ENCODE measurements at regions not wholly inside any gene's neighbourhood (a gene's known extent, or its start where the extent isn't known, plus 50 kb on each side); places are given as distances from the start of the nearest gene placed in this dataset.

DNA sequence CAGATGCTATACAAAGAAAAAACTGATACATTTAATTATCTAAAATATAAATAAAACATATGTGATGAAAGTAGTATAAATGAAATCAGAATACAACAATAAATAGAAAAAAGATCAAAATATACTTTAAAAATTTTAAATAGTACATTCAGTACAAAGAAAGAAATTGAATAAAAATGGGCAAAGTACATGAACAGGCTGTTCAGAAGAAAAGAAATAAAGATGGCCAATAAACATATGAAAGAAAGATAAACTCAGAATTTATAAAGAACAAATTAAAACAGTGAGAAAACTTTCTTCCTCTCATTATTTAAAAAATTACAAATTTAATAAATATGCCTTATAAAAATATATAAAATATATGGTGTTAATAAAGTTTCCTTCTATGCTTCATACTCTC lies 50.5 kb upstream of the AMOTL1 start:
- FAIRE-seq = no peak

More for the DNA sequence above, 50.5 kb upstream of the AMOTL1 start:
- H3K4me3 ChIP-seq = no peak overlapping the region
- H3K27ac ChIP-seq = no peak overlapping the region
- no peak for ATAC-seq
- no peak for DNase-seq (ENCODE audit: low read depth in 1 of 2, low spot score in 1 of 2)
- POLR2A ChIA-PET = no interaction called here
- no peaks in the 10 kb centered on the region for H3K4me1 ChIP-seq
- CTCF ChIA-PET = no interaction called here
- H3K9me3 ChIP-seq = no peaks in the 10 kb centered on the region
- no peak overlapping the region for H3K4me2 ChIP-seq
- TF ChIP-seq CEBPB (IDR thresholded peaks at IDR 0.05) (no peak), RCOR1 (IDR thresholded peaks at IDR 0.05; ENCODE audit: low read depth, low read length) (no peak), NFE2L2 (conservative IDR thresholded peaks at IDR 0.05; ENCODE audit: low read length) (no peak), TFCP2L1 (CRISPR knock-in tag; IDR thresholded peaks at IDR 0.05) (no peak), NPAS2 (CRISPR knock-in tag; IDR thresholded peaks at IDR 0.05; ENCODE audit: borderline replicate concordance) (no peak), SMC3 (IDR thresholded peaks at IDR 0.05) (no peak), JUN (IDR thresholded peaks at IDR 0.05) (no peak), PHF8 (IDR thresholded peaks at IDR 0.05; ENCODE audit: borderline replicate concordance, low read depth) (no peak), POLR2AphosphoS2 (conservative IDR thresholded peaks at IDR 0.05; ENCODE audit: low read length) (no peak), CBX8 (IDR thresholded peaks at IDR 0.05) (no peak), MAZ (IDR thresholded peaks at IDR 0.05; ENCODE audit: borderline replicate concordance, low read depth, low read length) (no peak), KDM5A (IDR thresholded peaks at IDR 0.05) (no peak), EHF (CRISPR knock-in tag; IDR thresholded peaks at IDR 0.05) (no peak), PBX3 (IDR thresholded peaks at IDR 0.05) (no peak), RAD21 (conservative IDR thresholded peaks at IDR 0.05 in 1 of 2, IDR thresholded peaks at IDR 0.05 in 1 of 2) (no peak)
